Breast epithelium (tissue), 3 donors: ENCODE measurements at regions not wholly inside any gene's neighbourhood (a gene's known extent, or its start where the extent isn't known, plus 50 kb on each side); places are given as distances from the start of the nearest gene placed in this dataset.

Experiments
- CTCF ChIP-seq, 3 donors: fragments of 450-650 bp; IDR thresholded peaks; one replicate each; pipeline ENCODE4 v1.5.1; 2016 to 2017; ENCODE audit warnings: antibody characterized with exemption in 3 of 3, mild to moderate bottlenecking in 3 of 3, moderate library complexity in 3 of 3
- POLR2A ChIP-seq: fragments of 450-650 bp; IDR thresholded peaks from one replicate; pipeline ENCODE4 v1.6.1; 2016; ENCODE audit warnings: antibody characterized with exemption, mild to moderate bottlenecking, moderate library complexity
- POLR2AphosphoS5 ChIP-seq, 3 donors: sonication (generic); formaldehyde crosslinking; IDR thresholded peaks; one replicate each; pipeline ENCODE4 v1.6.1; 2017; ENCODE audit warnings: antibody characterized with exemption in 3 of 3

GRCh38 chr16:49129935-49130334 is 151.7 kb downstream of the CBLN1 start:
- no peak for TF ChIP-seq POLR2A
- TF ChIP-seq CTCF (IDR thresholded peaks at IDR 0.05): no peak
- TF ChIP-seq POLR2AphosphoS5 (IDR thresholded peaks at IDR 0.05): no peak
